Fibroblast of gingiva (primary cell): ENCODE measurements at regions not wholly inside any gene's neighbourhood (a gene's known extent, or its start where the extent isn't known, plus 50 kb on each side); places are given as distances from the start of the nearest gene placed in this dataset.

Experiments
- DNase-seq: peaks from one replicate; pipeline ENCODE4 v3.0.0-alpha.2; 2011; ENCODE audit warnings: low read depth

GRCh38 chr1:38576241-38576640 lies 283.3 kb downstream of the RRAGC start:
- no peak for DNase-seq

- DNase-seq, result no peak
Observed at GRCh38 chr1:38571726-38572125, 287.8 kb downstream of the RRAGC start.

- no peak for DNase-seq
Observed at GRCh38 chr1:38570657-38570975, 289.0 kb downstream of the RRAGC start.

- DNase-seq, result no peak
Observed at GRCh38 chr1:38569932-38570656, 289.5 kb downstream of the RRAGC start.

GRCh38 chr1:38568061-38568857 lies 291.3 kb downstream of the RRAGC start:
- DNase-seq, result no peak

- DNase-seq, result no peak
Observed at GRCh38 chr1:38567401-38567800, 292.2 kb downstream of the RRAGC start.

- DNase-seq, result no peak
Observed at GRCh38 chr1:38565020-38565491, 294.5 kb downstream of the RRAGC start.

GRCh38 chr1:38563942-38564735 lies 295.4 kb downstream of the RRAGC start:
- no peak for DNase-seq

GRCh38 chr1:38561725-38562124 lies 297.8 kb downstream of the RRAGC start:
- DNase-seq, result no peak

- DNase-seq, result no peak
Observed at GRCh38 chr1:38561110-38561509, 298.5 kb downstream of the RRAGC start.

- no peak for DNase-seq
Observed at GRCh38 chr1:38560457-38560856, 299.1 kb downstream of the RRAGC start.

GRCh38 chr1:38559446-38560165 lies 300.0 kb downstream of the RRAGC start:
- DNase-seq, result no peak

- no peak for DNase-seq
Observed at GRCh38 chr1:38558500-38559445, 300.8 kb downstream of the RRAGC start.

- no peak for DNase-seq
Observed at GRCh38 chr1:38558055-38558454, 301.5 kb downstream of the RRAGC start.

GRCh38 chr1:38555594-38555993 lies 304.0 kb downstream of the RRAGC start:
- no peak for DNase-seq

- DNase-seq, result no peak
Observed at GRCh38 chr1:38555130-38555529, 304.4 kb downstream of the RRAGC start.

GRCh38 chr1:38551318-38552307 lies 308.0 kb downstream of the RRAGC start:
- no peak for DNase-seq

- DNase-seq, result no peak
Observed at GRCh38 chr1:38549191-38549590, 310.4 kb downstream of the RRAGC start.

GRCh38 chr1:38547321-38547720 lies 312.3 kb downstream of the RRAGC start:
- no peak for DNase-seq

- DNase-seq, result no peak
Observed at GRCh38 chr1:38546636-38547035, 312.9 kb downstream of the RRAGC start.
